ENCODE measurements at regions not wholly inside any gene's neighbourhood (a gene's known extent, or its start where the extent isn't known, plus 50 kb on each side); places are given as distances from the start of the nearest gene placed in this dataset.
A peak's percentile ranks its signal among the peaks of the same experiment; 100 is the strongest.

DNA sequence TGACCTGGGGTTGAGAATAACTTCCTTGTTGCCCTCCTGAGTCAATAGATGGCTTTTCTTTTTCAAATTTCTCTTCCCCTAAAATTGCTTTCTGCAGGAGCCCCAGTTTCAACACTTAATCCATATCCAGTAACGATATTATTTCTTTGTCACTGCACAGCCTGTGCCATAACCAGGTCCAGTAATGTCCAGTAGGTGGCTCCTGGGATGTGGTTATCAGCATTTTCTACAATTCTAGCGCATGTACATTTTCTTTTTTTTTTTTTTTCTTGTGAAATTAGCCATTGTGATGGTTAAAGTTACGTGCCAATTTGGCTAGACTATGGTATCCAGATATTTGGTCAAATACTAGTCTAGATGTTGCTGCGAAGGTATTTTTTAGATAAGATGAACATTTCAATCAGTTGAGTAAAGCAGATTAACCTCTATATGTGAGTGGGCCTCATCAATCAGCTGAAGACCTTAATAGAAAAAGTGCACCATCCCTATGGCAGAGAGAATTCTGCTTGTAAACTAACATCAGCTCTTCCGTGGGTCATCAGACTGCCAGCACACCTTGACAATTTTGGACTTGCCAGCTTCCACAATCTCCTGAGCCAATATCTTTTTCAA lies 72.9 kb upstream of the SCG2 start:
- Histone ChIP-seq H3K36me3 (ENCODE audit: insufficient read depth in 1 of 2, low read depth in 1 of 2) (no peaks in the 10 kb centered on the region), H3K9me3 (no peaks in the 10 kb centered on the region), H3K4me1 (no peaks in the 10 kb centered on the region), H3K4me3 (no peak overlapping the region), H3K27me3 (ENCODE audit: insufficient read depth in 3 of 3, low read length in 2 of 3) (no peaks in the 10 kb centered on the region), H3K27ac (no peak overlapping the region)
- intact Hi-C loops (cut with DNase I) = no loop called here
- TF ChIP-seq, protein P1, sequence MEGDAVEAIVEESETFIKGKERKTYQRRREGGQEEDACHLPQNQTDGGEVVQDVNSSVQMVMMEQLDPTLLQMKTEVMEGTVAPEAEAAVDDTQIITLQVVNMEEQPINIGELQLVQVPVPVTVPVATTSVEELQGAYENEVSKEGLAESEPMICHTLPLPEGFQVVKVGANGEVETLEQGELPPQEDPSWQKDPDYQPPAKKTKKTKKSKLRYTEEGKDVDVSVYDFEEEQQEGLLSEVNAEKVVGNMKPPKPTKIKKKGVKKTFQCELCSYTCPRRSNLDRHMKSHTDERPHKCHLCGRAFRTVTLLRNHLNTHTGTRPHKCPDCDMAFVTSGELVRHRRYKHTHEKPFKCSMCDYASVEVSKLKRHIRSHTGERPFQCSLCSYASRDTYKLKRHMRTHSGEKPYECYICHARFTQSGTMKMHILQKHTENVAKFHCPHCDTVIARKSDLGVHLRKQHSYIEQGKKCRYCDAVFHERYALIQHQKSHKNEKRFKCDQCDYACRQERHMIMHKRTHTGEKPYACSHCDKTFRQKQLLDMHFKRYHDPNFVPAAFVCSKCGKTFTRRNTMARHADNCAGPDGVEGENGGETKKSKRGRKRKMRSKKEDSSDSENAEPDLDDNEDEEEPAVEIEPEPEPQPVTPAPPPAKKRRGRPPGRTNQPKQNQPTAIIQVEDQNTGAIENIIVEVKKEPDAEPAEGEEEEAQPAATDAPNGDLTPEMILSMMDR (IDR thresholded peaks at IDR 0.05) = peak; percentile 25
- no peak for DNase-seq
- no peak for ATAC-seq
- 53 to 66% (median 57%) methylated on average over 5 of the region's 5 CpGs for WGBS, 3 donors

DNA sequence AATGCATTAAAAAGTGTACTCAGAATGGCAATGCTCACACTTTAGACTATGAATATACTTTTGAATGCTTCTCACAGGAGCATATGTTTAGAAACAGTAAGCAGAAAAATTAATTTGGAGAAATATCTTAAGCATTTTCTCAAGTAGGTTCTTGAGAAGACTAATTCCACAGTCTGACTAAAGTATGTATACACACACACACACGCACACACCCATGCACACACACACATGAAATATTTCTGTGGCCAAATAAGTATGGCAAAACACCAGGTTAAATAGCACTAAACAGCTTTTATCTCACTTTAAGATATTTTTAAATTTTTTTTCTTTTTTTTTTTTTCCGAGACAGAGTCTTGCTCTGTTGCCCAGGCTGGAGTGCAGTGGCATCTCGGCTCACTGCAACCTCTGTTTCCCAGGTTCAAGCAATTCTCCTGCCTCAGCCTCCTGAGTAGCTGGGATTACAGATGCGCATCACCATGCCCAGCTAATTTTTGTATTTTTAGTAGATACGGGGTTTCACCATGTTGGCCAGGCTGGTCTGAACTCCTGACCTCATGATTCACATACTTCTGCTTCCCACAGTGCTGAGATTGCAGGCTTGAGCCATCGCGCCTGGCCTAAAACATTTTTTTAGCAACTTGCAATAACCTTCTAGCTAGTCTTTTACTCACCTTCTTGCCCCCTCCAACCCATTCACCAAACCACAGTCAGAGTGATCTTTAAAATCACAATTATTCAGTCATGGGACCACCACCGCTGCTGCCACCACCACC lies 67.5 kb upstream of the SCG2 start:
- Histone ChIP-seq H3K4me1 (no peaks in the 10 kb centered on the region), H3K9me3 (no peaks in the 10 kb centered on the region), H3K27ac (no peak overlapping the region), H3K36me3 (ENCODE audit: insufficient read depth in 1 of 2, low read depth in 1 of 2) (no peaks in the 10 kb centered on the region), H3K4me3 (no peak overlapping the region), H3K27me3 (ENCODE audit: insufficient read depth in 3 of 3, low read length in 2 of 3) (no peaks in the 10 kb centered on the region)
- WGBS, 3 donors = 81 to 92% (median 88%) methylated on average over 8 of the region's 8 CpGs
- TF ChIP-seq, protein P1 (IDR thresholded peaks at IDR 0.05) = no peak
- DNase-seq (no peak), ATAC-seq (no peak)
- intact Hi-C loops (cut with DNase I) = no loop called here

DNA sequence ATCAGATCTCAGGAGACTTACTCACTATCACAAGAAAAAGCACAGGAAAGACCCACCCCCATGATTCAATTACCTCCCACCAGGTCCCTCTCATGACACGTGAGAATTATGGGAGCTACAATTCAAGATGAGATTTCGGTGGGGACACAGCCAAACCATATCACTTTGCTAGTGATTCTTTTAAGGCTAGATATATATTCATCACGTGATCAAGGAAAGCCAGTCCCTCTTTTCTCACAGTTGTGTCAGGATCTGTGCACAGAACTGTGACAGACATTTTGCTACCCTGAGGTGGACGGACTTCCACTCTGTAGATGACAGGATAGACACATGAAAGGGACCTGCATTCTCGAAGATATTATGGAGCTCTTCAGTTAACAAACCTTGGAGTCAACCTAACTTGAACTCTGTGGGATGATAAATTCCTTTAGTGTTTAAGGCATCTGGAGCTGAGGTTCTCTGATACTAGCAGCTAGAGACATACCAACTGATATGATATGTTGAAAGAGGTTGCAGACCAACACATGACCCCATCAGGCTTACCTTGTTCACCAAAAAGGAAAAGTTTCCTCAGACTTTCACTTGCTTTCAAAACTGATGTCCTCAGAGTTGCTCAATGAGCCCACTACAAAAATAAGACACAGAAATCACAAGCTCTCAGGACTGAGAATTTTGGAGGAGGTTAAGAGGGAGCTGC lies 66.3 kb upstream of the SCG2 start:
- TF ChIP-seq, protein P1 (IDR thresholded peaks at IDR 0.05) = no peak
- Histone ChIP-seq H3K9me3 (no peaks in the 10 kb centered on the region), H3K36me3 (ENCODE audit: insufficient read depth in 1 of 2, low read depth in 1 of 2) (no peaks in the 10 kb centered on the region), H3K27me3 (ENCODE audit: insufficient read depth in 3 of 3, low read length in 2 of 3) (no peaks in the 10 kb centered on the region), H3K4me1 (no peaks in the 10 kb centered on the region), H3K4me3 (no peak overlapping the region), H3K27ac (no peak overlapping the region)
- no peak for DNase-seq
- WGBS, 3 donors = 70 to 75% (median 72%) methylated on average over 5 of the region's 5 CpGs
- ATAC-seq = no peak
- intact Hi-C loops (cut with DNase I) = no loop called here

DNA sequence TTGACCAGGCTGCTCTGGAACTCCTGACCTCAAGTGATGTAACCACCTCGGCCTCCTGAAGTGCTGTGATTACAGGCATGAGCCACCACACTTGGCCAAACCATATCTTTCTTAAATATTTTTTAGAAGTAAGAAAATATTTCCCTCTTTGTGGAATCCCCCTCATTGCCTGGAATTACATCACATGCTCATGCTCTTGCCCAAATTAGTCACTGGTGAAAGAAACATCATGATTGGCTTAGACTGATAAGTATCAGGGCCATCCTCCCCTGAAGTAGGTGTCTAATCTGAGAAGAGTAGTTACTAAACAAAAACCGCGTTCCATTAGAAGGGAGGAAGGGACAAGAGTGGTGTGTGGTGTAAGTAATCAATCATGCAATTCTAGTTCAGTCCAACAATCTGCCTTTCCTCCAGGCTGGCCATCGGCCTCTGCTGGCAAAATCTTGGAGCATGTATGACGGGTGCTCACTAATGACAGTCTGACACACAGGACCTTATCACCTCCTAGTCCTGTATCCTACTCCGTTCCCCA lies 52.3 kb upstream of the SCG2 start:
- intact Hi-C loops (cut with DNase I) = no loop called here
- WGBS, 3 donors = 79 to 86% (median 85%) methylated on average over 6 of the region's 6 CpGs

More for the DNA sequence above, 52.3 kb upstream of the SCG2 start:
- no peak overlapping the region for H3K4me3 ChIP-seq
- DNase-seq (no peak), ATAC-seq (no peak)
- H3K4me1 ChIP-seq = no peaks in the 10 kb centered on the region
- no peaks in the 10 kb centered on the region for H3K9me3 ChIP-seq
- no peak overlapping the region for H3K27ac ChIP-seq
- H3K36me3 ChIP-seq (ENCODE audit: insufficient read depth in 1 of 2, low read depth in 1 of 2) = no peaks in the 10 kb centered on the region
- TF ChIP-seq, protein P1 (IDR thresholded peaks at IDR 0.05) = no peak
- H3K27me3 ChIP-seq (ENCODE audit: insufficient read depth in 3 of 3, low read length in 2 of 3) = no peaks in the 10 kb centered on the region

Measured in psoas muscle (tissue), 7 donors.